ENCODE measurements at regions not wholly inside any gene's neighbourhood (a gene's known extent, or its start where the extent isn't known, plus 50 kb on each side); places are given as distances from the start of the nearest gene placed in this dataset.
"Not testable (repeated sequence)": the region's sequence is repeated elsewhere in the genome, so short reads cannot be mapped to it uniquely, and the experiment has no call there.

DNA sequence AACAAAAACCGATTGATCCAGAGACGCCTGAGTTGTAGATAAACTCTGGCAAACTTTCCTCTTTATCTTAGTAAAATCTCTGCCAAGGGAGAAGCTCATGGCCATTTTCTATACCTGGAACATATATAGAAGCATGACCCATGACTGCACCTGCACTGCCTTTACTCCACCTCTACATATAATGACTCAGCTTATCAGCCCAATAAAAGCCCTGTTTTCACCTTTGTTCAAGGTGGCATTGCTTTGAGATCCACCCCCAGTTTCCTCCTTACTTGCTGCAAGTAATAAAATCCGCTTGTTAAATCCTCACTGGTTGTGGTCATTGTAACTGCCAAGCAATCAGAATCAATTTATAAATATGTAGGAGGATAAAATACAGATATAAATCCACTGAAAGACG is 1280.4 kb downstream of the NSUN3 start:
- Histone ChIP-seq H3K27me3 (ENCODE audit: insufficient read depth, low read length) (no peaks in the 10 kb centered on the region), H3F3A (ENCODE audit: insufficient read depth, low read length) (no peaks in the 10 kb centered on the region), H4K20me1 (ENCODE audit: insufficient read depth, low read length) (no peaks in the 10 kb centered on the region), H3K79me2 (ENCODE audit: insufficient read depth, low read length) (no peaks in the 10 kb centered on the region), H3K4me1 (ENCODE audit: insufficient read depth, low read length, severe bottlenecking) (no peaks in the 10 kb centered on the region), H3K9me2 (ENCODE audit: low read depth, low read length) (no peaks in the 10 kb centered on the region), H3K27ac (ENCODE audit: low read depth, low read length, poor library complexity, severe bottlenecking) (no peak overlapping the region), H3K4me2 (ENCODE audit: low read length) (no peak overlapping the region), H2AFZ (ENCODE audit: low read length) (no peak overlapping the region), H3K4me3 (ENCODE audit: low read depth, low read length, poor library complexity, severe bottlenecking) (no peak overlapping the region), H3K9ac (ENCODE audit: low read length) (no peak overlapping the region), H3K36me3 (ENCODE audit: insufficient read depth, low read length) (no peaks in the 10 kb centered on the region), H3K9me3 (ENCODE audit: low read length) (no peaks in the 10 kb centered on the region)
- TF ChIP-seq, protein P1, sequence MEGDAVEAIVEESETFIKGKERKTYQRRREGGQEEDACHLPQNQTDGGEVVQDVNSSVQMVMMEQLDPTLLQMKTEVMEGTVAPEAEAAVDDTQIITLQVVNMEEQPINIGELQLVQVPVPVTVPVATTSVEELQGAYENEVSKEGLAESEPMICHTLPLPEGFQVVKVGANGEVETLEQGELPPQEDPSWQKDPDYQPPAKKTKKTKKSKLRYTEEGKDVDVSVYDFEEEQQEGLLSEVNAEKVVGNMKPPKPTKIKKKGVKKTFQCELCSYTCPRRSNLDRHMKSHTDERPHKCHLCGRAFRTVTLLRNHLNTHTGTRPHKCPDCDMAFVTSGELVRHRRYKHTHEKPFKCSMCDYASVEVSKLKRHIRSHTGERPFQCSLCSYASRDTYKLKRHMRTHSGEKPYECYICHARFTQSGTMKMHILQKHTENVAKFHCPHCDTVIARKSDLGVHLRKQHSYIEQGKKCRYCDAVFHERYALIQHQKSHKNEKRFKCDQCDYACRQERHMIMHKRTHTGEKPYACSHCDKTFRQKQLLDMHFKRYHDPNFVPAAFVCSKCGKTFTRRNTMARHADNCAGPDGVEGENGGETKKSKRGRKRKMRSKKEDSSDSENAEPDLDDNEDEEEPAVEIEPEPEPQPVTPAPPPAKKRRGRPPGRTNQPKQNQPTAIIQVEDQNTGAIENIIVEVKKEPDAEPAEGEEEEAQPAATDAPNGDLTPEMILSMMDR (IDR thresholded peaks at IDR 0.05; ENCODE audit: low read length): no peak

DNA sequence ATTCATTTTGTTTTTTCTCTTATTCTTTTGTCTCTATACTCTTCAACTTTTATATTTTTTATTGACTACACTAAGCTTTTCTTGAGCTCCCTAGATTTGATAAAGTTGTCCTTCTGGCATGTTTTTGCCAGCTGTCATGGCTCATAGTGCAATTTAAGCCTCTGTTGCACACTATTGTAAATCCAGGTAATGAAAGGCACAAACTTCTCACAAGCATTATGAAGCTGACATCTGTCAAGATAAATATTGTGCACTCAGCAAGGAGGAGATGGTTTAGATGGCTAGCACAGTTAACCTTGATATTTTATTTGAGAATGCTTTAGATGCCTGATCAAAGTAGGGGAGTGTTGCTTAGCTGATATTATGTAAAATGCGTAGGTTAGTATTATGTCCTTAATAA is 1280.9 kb downstream of the NSUN3 start:
- no peak overlapping the region for H3K27ac ChIP-seq (ENCODE audit: low read depth, low read length, poor library complexity, severe bottlenecking)
- no peak overlapping the region for H3K9ac ChIP-seq (ENCODE audit: low read length)
- TF ChIP-seq, protein P1 (IDR thresholded peaks at IDR 0.05; ENCODE audit: low read length): no peak
- TF ChIP-seq EZH2 (IDR thresholded peaks at IDR 0.05; ENCODE audit: borderline replicate concordance, low read length): no peak
- no peaks in the 10 kb centered on the region for H3K36me3 ChIP-seq (ENCODE audit: insufficient read depth, low read length)
- H3K4me2 ChIP-seq (ENCODE audit: low read length): no peak overlapping the region
- H3K9me2 ChIP-seq (ENCODE audit: low read depth, low read length): no peaks in the 10 kb centered on the region
- no peaks in the 10 kb centered on the region for H3F3A ChIP-seq (ENCODE audit: insufficient read depth, low read length)
- no peaks in the 10 kb centered on the region for H3K27me3 ChIP-seq (ENCODE audit: insufficient read depth, low read length)
- no peaks in the 10 kb centered on the region for H3K4me1 ChIP-seq (ENCODE audit: insufficient read depth, low read length, severe bottlenecking)
- no peak overlapping the region for H2AFZ ChIP-seq (ENCODE audit: low read length)
- no peaks in the 10 kb centered on the region for H3K9me3 ChIP-seq (ENCODE audit: low read length)
- H4K20me1 ChIP-seq (ENCODE audit: insufficient read depth, low read length): no peaks in the 10 kb centered on the region
- H3K4me3 ChIP-seq (ENCODE audit: low read depth, low read length, poor library complexity, severe bottlenecking): no peak overlapping the region
- no peaks in the 10 kb centered on the region for H3K79me2 ChIP-seq (ENCODE audit: insufficient read depth, low read length)

DNA sequence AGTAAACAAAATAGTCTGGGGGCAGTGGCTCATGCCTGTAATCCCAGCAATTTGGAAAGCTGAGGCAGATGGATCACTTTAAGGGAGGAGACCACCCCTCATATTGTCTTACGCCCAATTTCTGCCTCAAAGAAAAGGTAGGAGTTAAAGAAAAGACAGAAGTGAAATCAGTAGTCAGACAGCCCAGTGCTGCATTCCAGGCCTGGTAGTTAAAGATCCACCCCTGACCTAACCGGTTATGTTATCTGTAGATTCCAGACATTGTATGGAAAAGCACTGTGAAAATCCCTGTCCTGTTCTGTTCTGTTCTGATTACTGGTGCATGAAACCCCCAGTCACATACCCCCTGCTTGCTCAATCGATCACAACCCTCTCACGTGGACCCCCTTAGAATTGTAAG is 1285.1 kb downstream of the NSUN3 start:
- H3K27ac ChIP-seq (ENCODE audit: low read depth, low read length, poor library complexity, severe bottlenecking); H3K4me2 ChIP-seq (ENCODE audit: low read length); H3K27me3 ChIP-seq (ENCODE audit: insufficient read depth, low read length); H3K4me1 ChIP-seq (ENCODE audit: insufficient read depth, low read length, severe bottlenecking); H3K4me3 ChIP-seq (ENCODE audit: low read depth, low read length, poor library complexity, severe bottlenecking); H4K20me1 ChIP-seq (ENCODE audit: insufficient read depth, low read length); H3K79me2 ChIP-seq (ENCODE audit: insufficient read depth, low read length); H3K9me3 ChIP-seq (ENCODE audit: low read length); H2AFZ ChIP-seq (ENCODE audit: low read length); H3K9ac ChIP-seq (ENCODE audit: low read length); H3K36me3 ChIP-seq (ENCODE audit: insufficient read depth, low read length); H3K9me2 ChIP-seq (ENCODE audit: low read depth, low read length); H3F3A ChIP-seq (ENCODE audit: insufficient read depth, low read length): not testable (repeated sequence)

DNA sequence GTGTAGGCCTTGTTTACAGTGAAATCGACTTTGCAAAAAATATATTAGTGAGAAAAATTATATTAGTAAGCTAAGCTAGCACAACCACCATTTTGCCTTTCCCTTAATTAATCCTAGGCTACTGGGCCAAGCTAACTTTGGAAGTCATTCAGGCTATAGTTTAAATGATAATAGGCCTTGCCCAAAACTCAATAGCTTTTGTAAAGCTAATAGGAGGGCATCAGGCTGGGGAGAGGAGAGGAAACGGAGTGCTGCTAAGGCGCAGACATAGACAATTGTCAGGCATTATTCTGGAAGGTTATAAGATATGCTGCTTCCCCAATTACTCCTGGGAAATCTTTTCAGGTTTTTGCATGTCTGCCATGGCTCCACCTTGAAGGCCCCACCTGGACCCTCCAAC is 1286.0 kb downstream of the NSUN3 start:
- no peak overlapping the region for H3K4me2 ChIP-seq (ENCODE audit: low read length)
- H3K27ac ChIP-seq (ENCODE audit: low read depth, low read length, poor library complexity, severe bottlenecking): no peak overlapping the region
- no peaks in the 10 kb centered on the region for H3K27me3 ChIP-seq (ENCODE audit: insufficient read depth, low read length)
- H3K4me1 ChIP-seq (ENCODE audit: insufficient read depth, low read length, severe bottlenecking): no peaks in the 10 kb centered on the region
- no peak for TF ChIP-seq EZH2 (IDR thresholded peaks at IDR 0.05; ENCODE audit: borderline replicate concordance, low read length)
- TF ChIP-seq, protein P1 (IDR thresholded peaks at IDR 0.05; ENCODE audit: low read length): no peak
- H3F3A ChIP-seq (ENCODE audit: insufficient read depth, low read length): no peaks in the 10 kb centered on the region
- no peaks in the 10 kb centered on the region for H3K9me3 ChIP-seq (ENCODE audit: low read length)
- no peaks in the 10 kb centered on the region for H3K9me2 ChIP-seq (ENCODE audit: low read depth, low read length)
- no peaks in the 10 kb centered on the region for H4K20me1 ChIP-seq (ENCODE audit: insufficient read depth, low read length)
- no peak overlapping the region for H2AFZ ChIP-seq (ENCODE audit: low read length)
- H3K9ac ChIP-seq (ENCODE audit: low read length): no peak overlapping the region
- no peak overlapping the region for H3K4me3 ChIP-seq (ENCODE audit: low read depth, low read length, poor library complexity, severe bottlenecking)
- no peaks in the 10 kb centered on the region for H3K79me2 ChIP-seq (ENCODE audit: insufficient read depth, low read length)
- H3K36me3 ChIP-seq (ENCODE audit: insufficient read depth, low read length): no peaks in the 10 kb centered on the region
